ENCODE measurements at regions not wholly inside any gene's neighbourhood (a gene's known extent, or its start where the extent isn't known, plus 50 kb on each side); places are given as distances from the start of the nearest gene placed in this dataset.

DNA sequence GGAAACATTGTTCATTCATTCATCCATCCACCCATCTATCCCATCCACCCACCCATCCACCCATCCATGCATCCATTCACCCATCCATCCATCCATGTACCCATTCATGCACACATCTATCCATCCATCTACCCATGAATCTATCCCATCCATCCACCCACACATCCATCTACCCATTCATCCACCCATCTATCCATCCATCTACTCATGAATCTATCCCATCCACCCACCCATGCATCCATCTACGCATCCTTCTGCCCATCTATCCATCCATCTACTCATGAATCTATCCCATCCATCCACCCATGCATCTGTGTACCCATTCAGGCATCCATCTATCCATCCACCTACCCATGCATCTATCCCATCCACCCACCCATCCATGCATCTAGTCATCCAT is 51.6 kb upstream of the URI1 start:
- DNase-seq (ENCODE audit: extremely low spot score), result no peak
- Histone ChIP-seq H3K4me1 (peaks cover 0 to 4% (median 0%) of the 10 kb centered on the region in 4 donors), H3K27me3 (peaks cover 0 to 7% (median 0%) of the 10 kb centered on the region in 4 donors), H3K9me3 (no peaks in the 10 kb centered on the region), H3K4me3 (no peak overlapping the region), H3K36me3 (no peaks in the 10 kb centered on the region), H3K27ac (replicated peaks in 1 of 4) (no peak overlapping the region)
- intact Hi-C loops (cut with DNase I), result no loop called here
- WGBS, result 97% methylated on average over 1 of the region's 1 CpG
- TF ChIP-seq, protein P1, sequence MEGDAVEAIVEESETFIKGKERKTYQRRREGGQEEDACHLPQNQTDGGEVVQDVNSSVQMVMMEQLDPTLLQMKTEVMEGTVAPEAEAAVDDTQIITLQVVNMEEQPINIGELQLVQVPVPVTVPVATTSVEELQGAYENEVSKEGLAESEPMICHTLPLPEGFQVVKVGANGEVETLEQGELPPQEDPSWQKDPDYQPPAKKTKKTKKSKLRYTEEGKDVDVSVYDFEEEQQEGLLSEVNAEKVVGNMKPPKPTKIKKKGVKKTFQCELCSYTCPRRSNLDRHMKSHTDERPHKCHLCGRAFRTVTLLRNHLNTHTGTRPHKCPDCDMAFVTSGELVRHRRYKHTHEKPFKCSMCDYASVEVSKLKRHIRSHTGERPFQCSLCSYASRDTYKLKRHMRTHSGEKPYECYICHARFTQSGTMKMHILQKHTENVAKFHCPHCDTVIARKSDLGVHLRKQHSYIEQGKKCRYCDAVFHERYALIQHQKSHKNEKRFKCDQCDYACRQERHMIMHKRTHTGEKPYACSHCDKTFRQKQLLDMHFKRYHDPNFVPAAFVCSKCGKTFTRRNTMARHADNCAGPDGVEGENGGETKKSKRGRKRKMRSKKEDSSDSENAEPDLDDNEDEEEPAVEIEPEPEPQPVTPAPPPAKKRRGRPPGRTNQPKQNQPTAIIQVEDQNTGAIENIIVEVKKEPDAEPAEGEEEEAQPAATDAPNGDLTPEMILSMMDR (IDR thresholded peaks at IDR 0.05), result no peak
- TF ChIP-seq POLR2A (IDR thresholded peaks at IDR 0.05; ENCODE audit: low read depth) (no peak), EP300 (IDR thresholded peaks at IDR 0.05) (no peak), POLR2AphosphoS5 (IDR thresholded peaks at IDR 0.05) (no peak)

All from esophagus muscularis mucosa (tissue), 4 donors.